ENCODE measurements at regions not wholly inside any gene's neighbourhood (a gene's known extent, or its start where the extent isn't known, plus 50 kb on each side); places are given as distances from the start of the nearest gene placed in this dataset.

GRCh38 chr1:242735323-242735722 is 210.8 kb upstream of the PLD5 start:
- TF ChIP-seq, protein P1, sequence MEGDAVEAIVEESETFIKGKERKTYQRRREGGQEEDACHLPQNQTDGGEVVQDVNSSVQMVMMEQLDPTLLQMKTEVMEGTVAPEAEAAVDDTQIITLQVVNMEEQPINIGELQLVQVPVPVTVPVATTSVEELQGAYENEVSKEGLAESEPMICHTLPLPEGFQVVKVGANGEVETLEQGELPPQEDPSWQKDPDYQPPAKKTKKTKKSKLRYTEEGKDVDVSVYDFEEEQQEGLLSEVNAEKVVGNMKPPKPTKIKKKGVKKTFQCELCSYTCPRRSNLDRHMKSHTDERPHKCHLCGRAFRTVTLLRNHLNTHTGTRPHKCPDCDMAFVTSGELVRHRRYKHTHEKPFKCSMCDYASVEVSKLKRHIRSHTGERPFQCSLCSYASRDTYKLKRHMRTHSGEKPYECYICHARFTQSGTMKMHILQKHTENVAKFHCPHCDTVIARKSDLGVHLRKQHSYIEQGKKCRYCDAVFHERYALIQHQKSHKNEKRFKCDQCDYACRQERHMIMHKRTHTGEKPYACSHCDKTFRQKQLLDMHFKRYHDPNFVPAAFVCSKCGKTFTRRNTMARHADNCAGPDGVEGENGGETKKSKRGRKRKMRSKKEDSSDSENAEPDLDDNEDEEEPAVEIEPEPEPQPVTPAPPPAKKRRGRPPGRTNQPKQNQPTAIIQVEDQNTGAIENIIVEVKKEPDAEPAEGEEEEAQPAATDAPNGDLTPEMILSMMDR (IDR thresholded peaks at IDR 0.05 in 8 of 11, conservative IDR thresholded peaks at IDR 0.05 in 3 of 11): no peak
- TF ChIP-seq POLR2A (IDR thresholded peaks at IDR 0.05) (no peak), POLR2AphosphoS5 (IDR thresholded peaks at IDR 0.05) (no peak)

Data from spleen (tissue), 7 donors.